ENCODE measurements at regions not wholly inside any gene's neighbourhood (a gene's known extent, or its start where the extent isn't known, plus 50 kb on each side); places are given as distances from the start of the nearest gene placed in this dataset.

GRCh38 chr12:76263696-76264095 is 84.5 kb downstream of the BBS10 start:
- no peak overlapping the region for H3K4me2 ChIP-seq (ENCODE audit: low read depth, low read length)
- no peaks in the 10 kb centered on the region for H3K36me3 ChIP-seq (replicated peaks; ENCODE audit: insufficient read depth, low read length)
- no peaks in the 10 kb centered on the region for H3K27me3 ChIP-seq (replicated peaks; ENCODE audit: insufficient read depth, low read length)
- no peak for DNase-seq
- no peak overlapping the region for H3K27ac ChIP-seq (ENCODE audit: low read length)
- TF ChIP-seq EZH2phosphoT487 (IDR thresholded peaks at IDR 0.05; ENCODE audit: low read length) (no peak), CTCF (IDR thresholded peaks at IDR 0.05; ENCODE audit: low read length) (no peak), EZH2 (optimal IDR thresholded peaks at IDR 0.05; ENCODE audit: low read depth, low read length) (no peak)
- no peak overlapping the region for H3K9ac ChIP-seq (ENCODE audit: low read length)
- H3K9me3 ChIP-seq (replicated peaks; ENCODE audit: insufficient read depth, low read length): no peaks in the 10 kb centered on the region
- no peak overlapping the region for H3K4me3 ChIP-seq (ENCODE audit: low read length)
- no peaks in the 10 kb centered on the region for H3K9me2 ChIP-seq (replicated peaks; ENCODE audit: insufficient read depth, low read length)
- H2AFZ ChIP-seq (ENCODE audit: low read length): no peak overlapping the region
- H3K4me1 ChIP-seq (ENCODE audit: low read length): no peaks in the 10 kb centered on the region
- no peaks in the 10 kb centered on the region for H3F3A ChIP-seq (ENCODE audit: insufficient read depth, low read length)
- H4K20me1 ChIP-seq (ENCODE audit: insufficient read depth, low read length): no peaks in the 10 kb centered on the region
- no peaks in the 10 kb centered on the region for H3K79me2 ChIP-seq (ENCODE audit: low read length)

- H2AFZ ChIP-seq (ENCODE audit: low read length): no peak overlapping the region
- no peaks in the 10 kb centered on the region for H3K4me1 ChIP-seq (ENCODE audit: low read length)
- no peak for DNase-seq
- no peak overlapping the region for H3K9ac ChIP-seq (ENCODE audit: low read length)
- H3K9me2 ChIP-seq (replicated peaks; ENCODE audit: insufficient read depth, low read length): no peaks in the 10 kb centered on the region
- H3F3A ChIP-seq (ENCODE audit: insufficient read depth, low read length): no peaks in the 10 kb centered on the region
- no peak overlapping the region for H3K4me2 ChIP-seq (ENCODE audit: low read depth, low read length)
- H3K79me2 ChIP-seq (ENCODE audit: low read length): no peaks in the 10 kb centered on the region
- H3K27me3 ChIP-seq (replicated peaks; ENCODE audit: insufficient read depth, low read length): no peaks in the 10 kb centered on the region
- H3K36me3 ChIP-seq (replicated peaks; ENCODE audit: insufficient read depth, low read length): no peaks in the 10 kb centered on the region
- no peaks in the 10 kb centered on the region for H3K9me3 ChIP-seq (replicated peaks; ENCODE audit: insufficient read depth, low read length)
- H3K4me3 ChIP-seq (ENCODE audit: low read length): no peak overlapping the region
- no peak overlapping the region for H3K27ac ChIP-seq (ENCODE audit: low read length)
- TF ChIP-seq CTCF (IDR thresholded peaks at IDR 0.05; ENCODE audit: low read length) (no peak), EZH2 (optimal IDR thresholded peaks at IDR 0.05; ENCODE audit: low read depth, low read length) (no peak), EZH2phosphoT487 (IDR thresholded peaks at IDR 0.05; ENCODE audit: low read length) (no peak)
- H4K20me1 ChIP-seq (ENCODE audit: insufficient read depth, low read length): no peaks in the 10 kb centered on the region
These were observed 87.8 kb downstream of the BBS10 start for GRCh38 chr12:76260390-76260748.

- no peak overlapping the region for H3K4me2 ChIP-seq (ENCODE audit: low read depth, low read length)
- 0 out of 2 replicates have a peak overlapping the region, but pooled peaks have one; percentile 28 for H2AFZ ChIP-seq (ENCODE audit: low read length)
- no peak overlapping the region for H3K4me3 ChIP-seq (ENCODE audit: low read length)
- no peaks in the 10 kb centered on the region for H3K9me2 ChIP-seq (replicated peaks; ENCODE audit: insufficient read depth, low read length)
- no peaks in the 10 kb centered on the region for H3K27me3 ChIP-seq (replicated peaks; ENCODE audit: insufficient read depth, low read length)
- H4K20me1 ChIP-seq (ENCODE audit: insufficient read depth, low read length): no peaks in the 10 kb centered on the region
- H3K27ac ChIP-seq (ENCODE audit: low read length): no peak overlapping the region
- no peaks in the 10 kb centered on the region for H3K9me3 ChIP-seq (replicated peaks; ENCODE audit: insufficient read depth, low read length)
- no peak for TF ChIP-seq EZH2 (optimal IDR thresholded peaks at IDR 0.05; ENCODE audit: low read depth, low read length)
- H3K9ac ChIP-seq (ENCODE audit: low read length): no peak overlapping the region
- H3F3A ChIP-seq (ENCODE audit: insufficient read depth, low read length): no peaks in the 10 kb centered on the region
- H3K36me3 ChIP-seq (replicated peaks; ENCODE audit: insufficient read depth, low read length): no peaks in the 10 kb centered on the region
- no peak for DNase-seq
- no peaks in the 10 kb centered on the region for H3K79me2 ChIP-seq (ENCODE audit: low read length)
- H3K4me1 ChIP-seq (ENCODE audit: low read length): no peaks in the 10 kb centered on the region
These were observed 88.4 kb downstream of the BBS10 start for GRCh38 chr12:76259660-76260389.

GRCh38 chr12:76259106-76259505 is 89.1 kb downstream of the BBS10 start:
- H3K4me2 ChIP-seq (ENCODE audit: low read depth, low read length): no peak overlapping the region
- no peak overlapping the region for H3K27ac ChIP-seq (ENCODE audit: low read length)
- H3K79me2 ChIP-seq (ENCODE audit: low read length): no peaks in the 10 kb centered on the region
- H3K27me3 ChIP-seq (replicated peaks; ENCODE audit: insufficient read depth, low read length): no peaks in the 10 kb centered on the region
- H3K9me2 ChIP-seq (replicated peaks; ENCODE audit: insufficient read depth, low read length): no peaks in the 10 kb centered on the region
- H3K9ac ChIP-seq (ENCODE audit: low read length): no peak overlapping the region
- H3K4me3 ChIP-seq (ENCODE audit: low read length): no peak overlapping the region
- no peak for DNase-seq
- no peaks in the 10 kb centered on the region for H3F3A ChIP-seq (ENCODE audit: insufficient read depth, low read length)
- TF ChIP-seq CTCF (IDR thresholded peaks at IDR 0.05; ENCODE audit: low read length) (no peak), EZH2 (optimal IDR thresholded peaks at IDR 0.05; ENCODE audit: low read depth, low read length) (no peak), EZH2phosphoT487 (IDR thresholded peaks at IDR 0.05; ENCODE audit: low read length) (no peak)
- H4K20me1 ChIP-seq (ENCODE audit: insufficient read depth, low read length): no peaks in the 10 kb centered on the region
- no peaks in the 10 kb centered on the region for H3K9me3 ChIP-seq (replicated peaks; ENCODE audit: insufficient read depth, low read length)
- no peak overlapping the region for H2AFZ ChIP-seq (ENCODE audit: low read length)
- H3K4me1 ChIP-seq (ENCODE audit: low read length): no peaks in the 10 kb centered on the region
- H3K36me3 ChIP-seq (replicated peaks; ENCODE audit: insufficient read depth, low read length): no peaks in the 10 kb centered on the region
